HepG2 (cell line): ENCODE measurements at regions not wholly inside any gene's neighbourhood (a gene's known extent, or its start where the extent isn't known, plus 50 kb on each side); places are given as distances from the start of the nearest gene placed in this dataset.

ENCODE experiments used
- ASH2L ChIP-seq: fragments of 300-600, 200-600 bp; sonication (generic); IDR thresholded peaks from 2 replicates; pipeline ENCODE4 v1.7.0; 2017; ENCODE audit warnings: low read depth, mild to moderate bottlenecking, moderate library complexity, mixed read lengths, low read length; ENCODE audit not compliant: insufficient read length
- HHEX ChIP-seq: IDR thresholded peaks from 2 replicates; pipeline ENCODE4 v1.6.1; 2016; ENCODE audit warnings: control low read depth
- HIC2 ChIP-seq: sonication (generic); formaldehyde crosslinking; IDR thresholded peaks from 2 replicates; pipeline ENCODE4 v1.9.0; 2022; ENCODE audit warnings: low read depth, missing genetic modification reagents
- HMGA1 ChIP-seq: sonication (generic); formaldehyde crosslinking; conservative IDR thresholded peaks from 2 replicates; pipeline ENCODE4 v1.4.0; 2020; ENCODE audit warnings: missing genetic modification reagents
- MED8 ChIP-seq: sonication (generic); formaldehyde crosslinking; IDR thresholded peaks from 2 replicates; pipeline ENCODE4 v1.8.1; 2023; ENCODE audit warnings: mild to moderate bottlenecking, missing genetic modification reagents; ENCODE audit not compliant: insufficient replicate concordance
- NFKBIZ ChIP-seq: IDR thresholded peaks from 2 replicates; pipeline ENCODE4 v1.6.1; 2018; ENCODE audit warnings: missing genetic modification reagents, missing compliant biosample characterization
- SMC3 ChIP-seq: IDR thresholded peaks from 2 replicates; pipeline ENCODE4 v1.6.1; 2011; ENCODE audit warnings: low read length, improper control_type of control experiment
- ZNF616 ChIP-seq: sonication (generic); formaldehyde crosslinking; IDR thresholded peaks from 2 replicates; pipeline ENCODE4 v1.5.0; 2020; ENCODE audit warnings: low read depth, mild to moderate bottlenecking, missing genetic modification reagents
- ZNF7 ChIP-seq: IDR thresholded peaks from 2 replicates; pipeline ENCODE4 v1.6.1; 2016; ENCODE audit warnings: missing biosample characterization, missing genetic modification reagents
- TF ChIP-seq, protein P1 (sequence below): sonication (generic); formaldehyde crosslinking; IDR thresholded peaks from 2 replicates; pipeline ENCODE4 v1.4.0; 2020; ENCODE audit warnings: missing genetic modification reagents
- TF ChIP-seq, protein P2 (sequence below): sonication (generic); formaldehyde crosslinking; IDR thresholded peaks from 2 replicates; pipeline ENCODE4 v1.5.0; 2020; ENCODE audit warnings: mild to moderate bottlenecking, missing genetic modification reagents, moderate library complexity
- TF ChIP-seq, protein P3 (sequence below): sonication (generic); formaldehyde crosslinking; IDR thresholded peaks from 2 replicates; pipeline ENCODE4 v1.4.0; 2020; ENCODE audit warnings: missing genetic modification reagents

DNA sequence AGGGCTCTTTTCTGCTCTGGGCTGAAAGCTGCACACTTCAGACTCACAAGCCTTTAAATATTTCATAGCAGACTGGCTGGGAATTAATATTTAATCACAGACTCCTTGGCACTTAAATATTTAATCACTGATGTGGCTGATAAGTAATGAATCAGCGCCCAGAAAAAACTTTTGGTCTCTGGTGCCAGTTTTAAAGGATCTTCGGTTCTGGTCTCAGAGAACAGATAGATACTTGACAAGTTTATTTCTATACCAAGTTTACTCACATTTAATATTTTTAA lies 201.2 kb downstream of the MYCN start:
- TF ChIP-seq HMGA1 (CRISPR knock-in tag) (no peak), SMC3 (no peak), HIC2 (CRISPR knock-in tag) (no peak), ZNF616 (CRISPR knock-in tag) (no peak), ASH2L (no peak), MED8 (CRISPR knock-in tag) (no peak), NFKBIZ (CRISPR knock-in tag) (no peak), ZNF7 (no peak), HHEX (CRISPR knock-in tag) (no peak)
- TF ChIP-seq, protein P1, sequence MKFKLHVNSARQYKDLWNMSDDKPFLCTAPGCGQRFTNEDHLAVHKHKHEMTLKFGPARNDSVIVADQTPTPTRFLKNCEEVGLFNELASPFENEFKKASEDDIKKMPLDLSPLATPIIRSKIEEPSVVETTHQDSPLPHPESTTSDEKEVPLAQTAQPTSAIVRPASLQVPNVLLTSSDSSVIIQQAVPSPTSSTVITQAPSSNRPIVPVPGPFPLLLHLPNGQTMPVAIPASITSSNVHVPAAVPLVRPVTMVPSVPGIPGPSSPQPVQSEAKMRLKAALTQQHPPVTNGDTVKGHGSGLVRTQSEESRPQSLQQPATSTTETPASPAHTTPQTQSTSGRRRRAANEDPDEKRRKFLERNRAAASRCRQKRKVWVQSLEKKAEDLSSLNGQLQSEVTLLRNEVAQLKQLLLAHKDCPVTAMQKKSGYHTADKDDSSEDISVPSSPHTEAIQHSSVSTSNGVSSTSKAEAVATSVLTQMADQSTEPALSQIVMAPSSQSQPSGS (CRISPR knock-in tag), result no peak
- TF ChIP-seq, protein P2, sequence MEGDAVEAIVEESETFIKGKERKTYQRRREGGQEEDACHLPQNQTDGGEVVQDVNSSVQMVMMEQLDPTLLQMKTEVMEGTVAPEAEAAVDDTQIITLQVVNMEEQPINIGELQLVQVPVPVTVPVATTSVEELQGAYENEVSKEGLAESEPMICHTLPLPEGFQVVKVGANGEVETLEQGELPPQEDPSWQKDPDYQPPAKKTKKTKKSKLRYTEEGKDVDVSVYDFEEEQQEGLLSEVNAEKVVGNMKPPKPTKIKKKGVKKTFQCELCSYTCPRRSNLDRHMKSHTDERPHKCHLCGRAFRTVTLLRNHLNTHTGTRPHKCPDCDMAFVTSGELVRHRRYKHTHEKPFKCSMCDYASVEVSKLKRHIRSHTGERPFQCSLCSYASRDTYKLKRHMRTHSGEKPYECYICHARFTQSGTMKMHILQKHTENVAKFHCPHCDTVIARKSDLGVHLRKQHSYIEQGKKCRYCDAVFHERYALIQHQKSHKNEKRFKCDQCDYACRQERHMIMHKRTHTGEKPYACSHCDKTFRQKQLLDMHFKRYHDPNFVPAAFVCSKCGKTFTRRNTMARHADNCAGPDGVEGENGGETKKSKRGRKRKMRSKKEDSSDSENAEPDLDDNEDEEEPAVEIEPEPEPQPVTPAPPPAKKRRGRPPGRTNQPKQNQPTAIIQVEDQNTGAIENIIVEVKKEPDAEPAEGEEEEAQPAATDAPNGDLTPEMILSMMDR (CRISPR knock-in tag), result no peak
- TF ChIP-seq, protein P3, sequence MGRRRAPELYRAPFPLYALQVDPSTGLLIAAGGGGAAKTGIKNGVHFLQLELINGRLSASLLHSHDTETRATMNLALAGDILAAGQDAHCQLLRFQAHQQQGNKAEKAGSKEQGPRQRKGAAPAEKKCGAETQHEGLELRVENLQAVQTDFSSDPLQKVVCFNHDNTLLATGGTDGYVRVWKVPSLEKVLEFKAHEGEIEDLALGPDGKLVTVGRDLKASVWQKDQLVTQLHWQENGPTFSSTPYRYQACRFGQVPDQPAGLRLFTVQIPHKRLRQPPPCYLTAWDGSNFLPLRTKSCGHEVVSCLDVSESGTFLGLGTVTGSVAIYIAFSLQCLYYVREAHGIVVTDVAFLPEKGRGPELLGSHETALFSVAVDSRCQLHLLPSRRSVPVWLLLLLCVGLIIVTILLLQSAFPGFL (CRISPR knock-in tag), result no peak
